GM18868 (cell line): ENCODE measurements at regions not wholly inside any gene's neighbourhood (a gene's known extent, or its start where the extent isn't known, plus 50 kb on each side); places are given as distances from the start of the nearest gene placed in this dataset.
"Not testable (repeated sequence)": the region's sequence is repeated elsewhere in the genome, so short reads cannot be mapped to it uniquely, and the experiment has no call there.

Source experiments
- ATAC-seq: cut with Tn5 transposase; IDR thresholded peaks from one replicate; pipeline ENCODE4 v1.9.1; 2021; ENCODE audit warnings: mild to moderate bottlenecking, moderate library complexity; ENCODE audit not compliant: unreplicated experiment

DNA sequence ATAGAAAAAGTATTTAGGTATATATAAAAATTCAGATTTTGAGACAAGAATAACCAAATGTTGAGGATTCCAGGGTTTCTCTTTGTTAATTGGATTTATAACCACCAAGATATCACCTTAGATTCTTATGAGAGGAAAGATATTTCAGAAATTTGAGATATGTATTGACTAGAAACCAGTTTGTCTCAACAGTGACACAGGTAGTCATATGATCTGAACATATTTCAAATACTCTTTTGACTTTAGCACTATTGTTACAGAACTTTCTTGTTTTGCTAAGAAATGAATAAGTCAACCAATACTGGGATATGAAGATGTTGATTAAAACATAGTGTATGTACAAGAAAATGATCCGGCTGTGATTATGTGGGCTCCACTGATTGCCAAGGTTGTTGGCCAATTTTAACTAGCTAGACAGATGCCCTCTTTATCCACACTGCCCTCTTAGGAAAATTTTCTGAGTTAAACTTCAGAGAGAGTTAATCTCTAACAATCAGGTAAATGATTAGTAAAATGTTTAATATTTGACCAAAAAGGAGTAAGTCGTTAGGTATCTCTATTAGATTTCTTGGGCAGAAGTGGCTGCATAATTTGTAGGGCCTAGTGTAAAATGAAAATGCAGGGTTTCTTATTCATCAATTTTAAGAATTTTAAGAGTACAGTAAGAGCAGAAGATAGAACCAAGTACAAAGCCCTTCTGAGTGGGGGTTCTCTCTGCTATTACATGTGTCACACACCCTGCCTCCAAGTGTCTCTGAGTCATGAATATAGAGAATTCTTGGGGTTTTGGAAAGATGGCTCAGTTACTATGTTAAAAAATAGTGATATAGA lies 376.0 kb downstream of the TFEC start:
- no peak for ATAC-seq

DNA sequence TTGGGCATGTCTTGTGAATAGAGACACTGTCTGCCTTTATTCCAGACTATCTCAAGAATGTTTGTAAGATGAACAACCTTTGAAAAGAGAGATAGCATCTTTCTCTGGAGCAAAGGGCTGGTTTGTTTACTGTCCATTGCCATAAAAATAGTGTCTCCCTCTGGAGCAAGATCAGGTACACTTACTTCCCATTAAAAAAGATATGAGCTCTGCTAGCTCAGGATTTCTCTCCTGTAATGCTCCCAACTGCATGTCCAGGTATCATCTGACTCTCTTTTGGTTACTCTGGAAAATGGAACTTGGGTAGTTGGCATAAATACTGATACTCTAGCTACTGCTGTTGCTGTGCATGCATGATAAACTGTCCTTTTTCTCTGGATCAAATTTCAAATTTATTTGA lies 381.1 kb downstream of the TFEC start:
- no peak for ATAC-seq

DNA sequence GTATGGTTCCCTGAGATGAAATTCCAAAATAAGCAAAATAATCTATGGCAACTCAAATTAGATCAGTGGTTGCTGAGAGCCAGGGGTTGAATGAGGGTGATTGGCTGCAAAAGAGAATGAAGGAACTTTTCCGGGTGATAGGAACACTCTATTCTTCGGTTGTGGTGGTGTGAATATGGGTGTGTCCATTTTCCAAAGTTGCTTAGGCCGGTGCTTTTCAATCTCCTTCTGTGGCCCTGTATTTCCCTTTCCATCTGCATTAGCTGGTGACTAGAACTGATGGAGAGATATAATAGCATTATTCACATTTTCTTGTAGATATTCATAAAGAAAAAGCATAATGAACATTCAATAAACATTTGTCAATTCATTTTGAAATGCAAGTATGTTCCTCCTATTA lies 382.9 kb downstream of the TFEC start:
- no peak for ATAC-seq

DNA sequence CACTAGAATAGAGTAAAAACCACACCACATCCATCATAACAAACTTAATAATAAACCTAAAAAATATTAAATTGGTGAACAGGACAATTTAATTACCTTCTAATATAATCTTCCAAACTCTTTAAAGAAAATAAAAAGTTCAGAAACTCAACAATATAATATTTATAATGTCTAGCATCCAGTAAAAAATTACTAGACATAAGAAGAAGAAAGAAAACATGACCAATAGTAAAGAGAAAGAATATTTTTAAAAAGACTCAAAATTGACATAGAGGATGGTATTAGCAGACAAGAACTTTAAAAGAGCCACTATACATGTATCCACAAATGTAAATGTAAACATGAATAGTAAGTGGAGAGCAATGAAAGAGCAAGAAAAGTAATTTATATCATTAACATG lies 388.4 kb downstream of the TFEC start:
- ATAC-seq = no peak

DNA sequence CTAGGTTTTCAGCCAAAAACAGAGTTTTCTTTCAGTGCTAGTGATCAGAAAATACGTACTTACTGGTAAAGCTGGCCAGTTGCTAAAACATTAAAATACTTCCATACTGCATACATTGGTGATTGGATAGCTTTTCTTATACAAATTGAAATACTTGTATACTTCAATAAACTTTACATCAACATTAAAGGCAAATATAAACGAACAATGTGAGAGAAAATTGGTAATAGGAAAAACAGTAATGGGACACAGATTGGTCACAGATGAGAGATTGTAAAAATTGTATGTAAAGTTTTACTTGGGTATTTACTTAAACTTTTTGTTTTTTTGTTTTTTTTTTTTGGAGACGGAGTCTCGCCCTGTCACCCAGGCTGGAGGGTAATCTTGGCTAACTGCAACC lies 391.7 kb downstream of the TFEC start:
- no peak for ATAC-seq

DNA sequence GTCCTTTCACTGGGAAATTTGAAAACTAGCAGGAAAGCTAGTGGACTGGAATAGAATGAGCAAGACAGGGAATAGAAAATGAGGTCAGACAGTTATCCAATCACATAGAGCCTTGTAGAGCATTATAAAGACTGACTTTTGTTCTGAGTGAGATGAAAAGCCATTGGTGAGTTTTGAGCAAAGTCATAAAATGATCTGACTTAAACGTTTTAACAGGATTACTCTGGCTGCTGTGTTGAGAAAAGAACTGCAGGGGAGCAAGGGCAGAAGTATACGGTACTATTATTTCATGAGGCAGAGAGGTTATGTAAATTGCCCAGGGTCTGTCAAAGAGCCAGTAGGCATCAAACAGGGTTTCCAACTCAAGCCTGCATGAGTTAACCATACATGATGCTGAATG lies 393.4 kb downstream of the TFEC start:
- ATAC-seq = no peak

DNA sequence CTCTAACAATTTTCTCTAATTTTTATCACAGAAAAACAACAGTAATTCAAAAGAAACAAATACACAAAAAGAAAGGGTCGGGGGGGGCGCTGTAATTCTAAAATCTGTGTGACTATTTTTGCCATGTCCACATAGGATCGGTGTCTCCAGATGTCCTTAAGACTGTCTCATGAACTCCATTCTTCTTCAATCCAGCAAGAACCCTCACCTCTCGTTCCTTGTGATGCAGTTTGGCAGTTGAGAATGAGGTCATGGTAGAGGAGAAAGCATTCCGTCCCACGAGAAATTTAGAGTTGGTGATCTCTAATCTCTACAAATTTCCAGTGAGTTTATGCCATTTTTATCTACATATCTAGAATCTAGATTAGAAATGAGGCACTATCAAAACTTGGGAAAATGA lies 394.7 kb downstream of the TFEC start:
- ATAC-seq = no peak

DNA sequence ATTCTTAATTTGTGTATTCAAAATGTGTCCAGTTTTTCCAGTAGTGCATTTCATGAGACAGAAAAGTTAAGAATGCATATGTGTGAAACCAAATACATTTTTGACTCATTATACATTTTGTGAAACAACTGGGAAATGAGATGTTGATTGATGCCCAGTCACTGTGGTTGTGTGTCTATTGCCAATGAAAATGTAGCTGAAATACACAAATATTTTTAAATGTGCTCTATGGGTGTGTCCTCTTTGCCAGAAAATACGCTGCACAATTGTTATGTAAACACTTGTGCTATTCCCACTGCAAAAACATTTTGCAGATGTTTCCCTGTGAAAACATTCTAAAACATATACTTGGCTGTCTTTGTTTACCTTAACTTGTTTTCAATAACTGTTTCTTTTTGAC lies 395.2 kb downstream of the TFEC start:
- no peak for ATAC-seq

DNA sequence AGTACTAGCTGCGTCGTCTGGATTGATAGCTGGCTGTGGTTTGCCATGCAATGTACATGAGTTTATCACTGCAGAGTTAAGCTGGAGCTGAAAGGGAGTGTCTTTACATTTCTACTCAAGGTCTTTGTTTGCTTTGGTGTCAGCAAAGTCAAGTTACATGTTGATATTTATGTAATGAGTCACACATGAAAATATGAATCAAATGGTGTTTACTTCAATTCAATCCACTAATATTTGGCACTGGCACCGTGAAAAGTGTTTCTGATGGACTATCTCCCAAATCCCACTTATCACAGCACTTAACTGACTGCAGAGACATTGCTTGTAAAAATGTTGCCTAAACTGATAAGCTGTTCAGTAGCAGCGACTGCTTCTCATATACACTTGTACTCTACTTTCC lies 395.9 kb downstream of the TFEC start:
- ATAC-seq = no peak

DNA sequence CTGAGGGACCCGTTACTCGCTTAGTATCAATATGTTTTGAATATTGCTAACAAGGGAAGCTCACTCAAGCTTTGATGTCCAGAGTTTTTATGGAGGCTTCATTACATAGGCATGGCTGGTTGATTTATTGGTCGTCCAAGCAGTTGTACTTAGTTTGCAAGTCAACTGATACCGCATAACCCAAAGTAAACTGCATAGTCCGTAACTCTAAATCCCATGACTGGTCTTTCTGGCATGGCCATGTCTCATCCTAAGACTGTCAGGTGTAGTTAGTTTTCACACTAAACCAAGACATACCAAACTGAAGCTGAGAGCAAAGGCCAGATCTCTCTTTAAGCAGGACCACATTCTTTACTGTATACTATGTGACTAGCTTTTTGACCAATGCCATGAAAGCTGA lies 397.9 kb downstream of the TFEC start:
- ATAC-seq = no peak

DNA sequence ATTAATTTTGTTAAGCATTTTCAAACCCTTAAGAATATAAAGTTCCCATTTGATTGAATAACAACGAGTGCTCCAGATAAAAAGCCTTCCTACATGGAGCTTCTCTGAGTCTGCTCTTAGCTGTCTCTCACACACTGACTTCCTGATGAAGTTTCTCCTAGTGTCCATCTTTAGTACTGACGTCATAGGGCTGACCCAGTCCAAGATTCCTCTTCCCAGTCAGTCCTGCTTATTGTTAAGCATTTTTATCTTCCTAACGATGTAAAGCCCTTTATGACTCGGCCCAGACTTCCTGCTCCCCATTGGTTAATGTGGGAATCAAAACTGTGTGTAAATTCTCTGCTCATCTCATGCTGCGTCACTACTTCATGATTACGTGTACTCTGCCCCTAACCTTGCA lies 398.8 kb downstream of the TFEC start:
- no peak for ATAC-seq

DNA sequence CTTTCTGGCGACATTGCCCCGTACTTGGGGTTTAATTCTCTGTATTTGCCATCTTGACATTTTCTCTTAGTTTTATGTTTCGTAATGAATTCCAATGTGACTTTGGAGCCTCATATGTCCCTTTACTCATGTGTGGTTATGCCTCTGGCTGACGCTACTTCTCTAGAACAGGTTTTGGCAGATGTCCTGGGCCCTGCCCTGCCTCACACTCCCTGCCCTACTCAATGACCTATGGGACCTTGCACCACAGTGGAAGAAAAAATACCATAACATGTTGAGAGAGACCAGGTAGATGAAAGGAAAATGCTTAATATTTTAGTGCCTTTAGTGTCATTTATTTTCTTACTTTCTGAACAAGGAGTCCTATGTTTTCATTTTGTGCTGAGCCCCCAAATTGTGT lies 400.5 kb downstream of the TFEC start:
- ATAC-seq = no peak

DNA sequence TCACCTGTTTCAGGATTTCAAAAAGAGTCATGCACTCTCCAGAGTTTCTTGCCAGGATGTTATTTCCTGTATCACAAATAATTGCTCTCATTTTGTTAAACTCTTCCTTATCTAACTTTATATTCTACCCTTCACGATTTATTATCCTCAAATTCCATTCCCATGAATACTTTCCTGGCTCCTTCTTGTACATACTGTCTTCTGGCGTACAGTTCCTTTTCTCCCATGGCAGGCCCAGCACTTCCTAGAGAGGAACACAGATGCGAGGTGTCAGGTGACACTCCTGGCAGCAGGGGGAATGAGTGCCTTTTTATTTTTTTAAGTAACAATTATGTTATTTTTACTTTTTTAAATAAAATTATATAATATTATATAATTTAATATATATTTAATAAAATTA lies 411.9 kb downstream of the TFEC start:
- no peak for ATAC-seq

DNA sequence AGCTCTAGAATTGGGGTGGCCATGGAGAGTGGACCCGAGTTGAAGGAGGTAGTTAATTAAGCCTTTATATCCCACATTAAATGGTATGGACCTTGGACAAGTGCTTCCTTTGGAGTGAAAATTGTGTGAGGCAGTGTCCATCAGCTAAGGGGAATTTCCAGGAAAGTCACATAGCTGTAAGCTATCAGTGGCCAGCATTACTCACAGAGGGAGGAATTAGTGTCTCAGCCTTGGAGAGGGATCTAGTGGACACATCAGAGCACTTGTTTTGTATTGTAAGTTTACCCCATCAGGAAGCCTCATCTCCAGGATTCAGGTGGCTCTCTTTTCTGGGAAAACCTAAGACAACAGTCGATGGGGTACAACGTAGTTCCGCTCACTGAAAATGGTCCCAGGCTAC lies 416.7 kb downstream of the TFEC start:
- ATAC-seq = no peak

DNA sequence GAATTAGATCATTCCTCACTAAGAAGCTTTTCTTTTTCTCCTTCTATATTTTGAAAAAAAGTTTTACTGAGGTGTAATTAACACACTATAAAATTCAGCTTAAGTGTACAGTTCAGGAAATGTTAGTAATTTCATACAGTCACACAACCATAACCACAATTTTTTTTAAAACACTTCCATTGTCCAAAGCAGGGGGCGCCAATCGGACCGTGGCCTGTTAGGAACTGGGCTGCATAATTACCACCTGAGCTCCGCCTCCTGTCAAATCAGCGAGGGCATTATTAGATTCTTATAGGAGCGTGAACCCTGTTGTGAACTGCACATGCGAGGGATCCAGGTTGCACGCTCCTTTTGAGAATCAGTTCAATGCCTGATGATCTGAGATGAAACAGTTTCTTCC lies 427.1 kb downstream of the TFEC start:
- ATAC-seq = no peak

DNA sequence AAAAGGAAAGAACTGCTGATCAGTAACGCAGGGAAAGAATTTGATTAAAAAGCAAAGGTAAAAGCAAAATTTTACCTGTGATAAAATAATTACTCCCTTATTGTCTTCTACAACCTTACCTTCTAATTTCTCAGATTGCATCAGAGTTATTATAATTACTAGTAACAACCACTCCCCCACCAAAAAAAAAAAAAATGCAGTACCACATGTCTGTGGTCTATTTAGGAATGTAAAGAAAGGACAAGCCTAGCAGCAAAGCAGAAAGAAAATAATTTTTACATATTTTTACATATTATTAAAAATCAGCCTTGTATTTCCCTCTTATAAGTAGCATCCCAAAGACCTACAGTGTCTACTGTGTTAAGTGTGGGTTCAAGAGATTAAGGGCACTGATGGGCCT lies 430.4 kb downstream of the TFEC start:
- no peak for ATAC-seq

DNA sequence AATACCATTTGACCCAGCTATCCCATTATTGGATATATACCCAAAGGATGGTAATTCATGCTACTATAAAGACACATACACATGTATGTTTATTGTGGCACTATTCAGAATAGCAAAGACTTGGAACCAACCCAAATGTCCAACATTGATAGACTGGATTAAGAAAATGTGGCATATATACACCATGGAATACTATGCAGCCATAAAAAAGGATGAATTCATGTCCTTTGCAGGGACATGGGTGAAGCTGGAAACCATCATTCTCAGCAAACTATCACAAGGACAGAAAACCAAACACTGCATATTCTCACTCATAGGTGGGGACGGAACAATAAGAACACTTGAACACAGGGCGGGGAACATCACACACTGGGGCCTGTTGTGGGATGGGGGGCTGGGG lies 431.4 kb downstream of the TFEC start:
- ATAC-seq = not testable (repeated sequence)

DNA sequence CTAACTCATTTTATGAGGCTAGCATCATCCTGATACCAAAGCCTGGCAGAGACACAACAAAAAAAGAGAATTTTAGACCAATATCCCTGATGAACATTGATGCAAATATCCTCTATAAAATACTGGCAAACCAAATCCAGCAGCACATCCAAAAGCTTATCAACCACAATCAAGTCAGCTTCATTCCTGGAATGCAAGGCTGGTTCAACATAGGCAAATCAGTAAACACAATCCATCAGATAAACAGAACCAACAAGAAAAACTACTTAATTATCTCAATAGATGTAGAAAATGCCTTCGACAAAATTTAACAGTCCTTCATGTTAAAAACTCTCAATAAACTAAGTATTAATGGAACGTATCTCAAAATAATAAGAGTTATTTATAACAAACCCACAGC lies 433.3 kb downstream of the TFEC start:
- ATAC-seq = not testable (repeated sequence)

DNA sequence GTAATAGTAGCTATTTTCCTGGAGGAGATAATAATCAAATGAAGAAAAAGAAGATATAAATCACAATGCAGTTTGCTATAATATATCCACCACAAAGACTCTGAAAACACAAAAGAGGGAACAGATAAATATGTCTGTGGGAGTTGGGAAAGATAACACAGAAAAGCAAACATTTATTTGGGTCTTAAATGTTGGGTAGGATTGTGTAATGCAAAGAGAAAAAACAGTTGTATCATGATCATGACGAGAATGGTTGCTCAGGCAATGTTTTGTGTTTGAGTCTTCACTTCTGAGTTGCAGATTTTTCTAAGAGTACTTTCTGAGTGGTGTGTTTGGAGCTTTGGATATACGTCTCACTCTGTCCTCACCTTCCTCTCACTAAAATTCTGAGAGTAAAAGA lies 437.5 kb downstream of the TFEC start:
- no peak for ATAC-seq

DNA sequence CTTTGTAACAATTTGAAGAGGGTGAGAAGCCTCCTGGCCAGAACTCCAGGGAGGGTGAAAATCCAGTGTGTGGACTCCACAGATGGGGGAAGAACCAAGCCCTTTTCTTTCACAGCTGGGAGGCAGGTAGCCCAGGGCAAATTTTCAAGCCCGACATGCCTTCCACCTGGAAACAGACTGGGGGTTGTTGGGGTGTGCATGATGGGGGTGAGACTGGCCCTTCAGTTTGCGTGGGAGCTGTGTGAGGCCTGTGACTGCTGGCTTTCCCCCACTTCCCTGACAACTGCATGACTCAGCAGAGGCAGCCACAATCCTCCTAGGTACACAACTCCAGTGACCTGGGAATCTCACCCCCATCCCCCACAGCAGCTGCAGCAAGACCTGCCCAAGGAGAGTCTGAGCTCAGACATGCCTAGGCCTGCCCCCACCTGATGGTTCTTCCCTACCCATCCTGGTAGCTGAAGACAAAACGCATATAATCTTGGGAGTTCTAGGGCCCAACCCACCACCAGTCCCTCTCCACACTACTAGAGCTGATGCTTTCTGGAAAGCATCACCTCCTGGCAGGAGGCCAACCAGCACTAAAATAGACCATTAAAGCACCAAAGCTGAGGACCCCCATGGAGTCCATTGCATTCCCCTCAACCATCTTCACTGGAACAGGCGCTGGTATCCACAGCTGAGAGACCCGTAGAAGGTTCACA lies 445.4 kb downstream of the TFEC start:
- no peak for ATAC-seq

DNA sequence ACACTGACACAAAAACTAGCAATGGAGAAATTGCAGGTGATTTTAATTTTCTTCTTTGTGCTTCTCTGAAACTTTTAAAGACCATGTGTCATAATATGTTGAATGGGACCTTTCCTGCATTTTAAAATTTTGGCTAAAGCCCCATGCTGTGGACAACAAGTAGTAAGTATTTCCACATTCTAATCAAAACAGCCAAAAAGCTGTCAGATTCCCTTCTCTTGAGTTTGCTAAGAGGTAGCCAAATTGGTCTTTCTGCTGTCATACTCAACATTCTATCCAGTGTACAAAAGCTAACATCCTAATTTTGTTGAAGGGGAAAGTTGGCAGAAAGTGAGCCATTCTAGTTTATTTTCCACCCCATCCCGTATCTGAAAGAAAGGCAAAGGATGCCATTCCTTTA lies 447.6 kb downstream of the TFEC start:
- ATAC-seq = no peak

DNA sequence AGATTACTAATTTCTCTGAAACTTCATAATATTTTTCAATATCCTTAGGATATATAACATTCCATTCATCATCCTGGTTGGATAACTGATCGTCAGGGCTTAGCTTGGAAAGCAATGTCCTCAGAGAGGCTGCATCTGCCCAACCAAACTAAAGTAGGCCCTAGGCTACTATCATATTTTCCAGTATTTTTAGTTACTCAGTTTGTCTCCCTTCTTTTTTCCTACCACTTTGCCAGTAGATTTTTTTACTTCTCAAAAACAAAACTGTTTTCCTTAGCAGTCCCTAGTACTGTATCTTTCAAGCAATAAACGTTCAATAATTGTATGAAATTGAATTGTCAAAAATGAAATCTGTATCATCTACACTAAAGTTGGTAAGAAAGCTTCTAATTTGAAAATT lies 452.0 kb downstream of the TFEC start:
- no peak for ATAC-seq
